ENCODE measurements at regions not wholly inside any gene's neighbourhood (a gene's known extent, or its start where the extent isn't known, plus 50 kb on each side); places are given as distances from the start of the nearest gene placed in this dataset.

DNA sequence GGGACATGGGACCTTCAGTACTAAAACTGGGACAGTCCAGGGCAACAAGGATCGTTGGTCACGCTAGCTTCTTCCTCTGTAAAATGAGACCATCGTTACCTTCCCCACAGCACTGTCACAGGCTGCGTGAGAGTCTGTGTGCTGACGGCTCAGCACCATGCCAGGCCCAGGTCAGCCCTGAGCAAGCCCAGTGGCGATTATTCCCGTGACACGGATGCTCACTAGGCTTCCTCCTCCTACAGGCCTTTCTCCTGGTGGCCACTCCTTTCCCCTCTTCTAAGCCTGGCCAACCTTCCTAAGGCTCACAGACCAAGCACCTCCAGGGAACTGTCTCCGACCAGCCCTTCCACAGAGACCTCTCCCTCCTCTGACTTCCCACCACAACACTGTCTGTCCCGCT lies 69.3 kb upstream of the RUNX3 start:
- no peak for DNase-seq

DNA sequence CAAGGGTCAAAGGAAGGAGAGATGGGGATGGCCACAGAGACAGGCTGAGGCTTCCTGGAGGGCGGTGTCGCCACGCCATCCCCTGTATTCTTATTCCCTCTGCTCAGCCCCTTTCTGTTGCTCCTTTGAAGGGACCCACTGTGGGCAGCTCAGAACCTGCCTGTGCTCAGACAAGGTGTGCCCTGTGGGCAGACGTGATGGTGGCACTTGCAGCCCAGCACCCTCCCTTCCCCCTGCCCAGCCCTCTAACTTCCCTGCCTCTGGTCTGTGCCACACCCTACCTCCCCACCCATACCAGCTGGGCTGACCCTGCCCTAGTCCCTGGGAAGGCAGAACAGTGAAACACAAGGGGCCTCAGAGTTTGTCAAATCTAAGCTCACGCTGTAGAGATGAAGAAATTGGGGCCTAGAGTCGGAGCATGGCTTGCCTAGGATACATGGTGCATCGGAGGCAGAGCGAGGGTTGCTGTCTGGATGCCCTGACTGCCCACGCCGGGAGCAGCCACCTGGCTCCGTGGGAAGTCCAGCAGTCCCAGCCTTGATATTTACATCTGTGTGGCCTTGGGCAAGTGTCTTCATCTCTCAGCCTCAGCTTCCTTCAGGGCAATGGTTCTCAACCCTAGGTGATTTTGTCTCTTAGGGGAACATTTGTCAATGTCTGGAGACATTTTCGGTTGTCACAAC lies 68.6 kb upstream of the RUNX3 start:
- no peak for DNase-seq

DNA sequence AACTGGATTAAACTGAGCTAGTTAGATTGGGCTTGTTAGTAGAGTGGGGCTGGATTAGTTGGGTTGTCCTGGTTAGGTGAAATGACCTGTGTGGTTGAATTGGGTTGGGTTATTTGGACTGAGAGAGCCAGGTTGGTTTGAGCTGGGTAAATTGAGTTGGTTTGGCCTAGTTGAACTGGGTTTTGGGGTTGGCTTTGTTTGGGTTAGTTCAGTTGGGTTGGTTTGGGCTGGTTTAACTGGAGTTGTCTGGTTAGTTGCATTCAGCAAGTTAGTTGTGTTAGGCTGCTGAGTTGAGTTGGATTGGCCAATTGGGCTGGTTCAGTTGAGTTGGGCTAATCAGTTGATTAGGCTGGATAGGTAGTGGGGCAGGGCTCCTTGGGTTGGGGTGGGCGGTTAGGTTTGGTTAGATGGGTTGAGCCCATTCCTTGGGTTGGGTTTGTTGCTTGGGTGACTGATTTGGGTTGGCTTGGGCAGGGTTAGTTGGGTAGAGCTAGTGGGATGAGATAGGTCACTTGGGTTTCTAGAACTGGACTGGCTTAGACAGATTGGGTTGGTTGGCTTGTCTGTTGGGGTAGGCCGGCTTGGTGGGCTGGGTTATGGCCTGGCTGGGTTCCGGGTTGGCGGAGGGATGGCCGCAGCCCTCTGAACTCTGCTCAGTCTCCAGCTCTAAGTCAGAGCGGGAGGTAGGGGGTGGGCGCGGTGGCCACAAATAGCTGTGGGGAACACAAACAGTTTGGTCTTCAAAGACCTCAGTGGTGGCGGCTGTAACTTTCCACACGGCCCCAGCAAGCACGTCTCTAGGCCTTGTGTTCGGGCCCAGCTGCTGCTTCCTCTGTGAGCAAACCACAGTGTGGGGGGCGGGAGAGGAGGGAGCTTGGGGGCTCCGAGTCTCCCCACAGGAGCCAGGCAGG lies 67.2 kb upstream of the RUNX3 start:
- DNase-seq, result no peak

DNA sequence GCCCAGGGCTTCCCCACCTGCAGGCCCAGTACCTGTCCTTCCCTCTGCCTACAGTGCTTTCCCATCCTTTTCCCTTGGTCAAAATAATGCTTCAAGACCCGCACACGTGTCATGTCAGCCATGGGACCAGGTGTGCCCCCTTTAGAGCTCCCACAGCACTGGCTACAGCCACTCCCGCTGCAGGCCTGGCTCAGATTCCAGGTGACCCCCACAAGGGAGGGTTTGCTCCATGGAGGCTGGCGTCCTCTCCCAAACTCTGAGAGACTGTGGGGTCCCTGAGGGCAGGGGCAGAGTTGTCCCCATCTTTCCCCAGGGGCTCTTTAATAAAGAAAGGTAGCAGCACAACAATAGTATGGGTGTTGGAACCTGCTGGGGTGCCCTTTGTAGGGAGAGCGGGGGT lies 66.4 kb upstream of the RUNX3 start:
- DNase-seq, result no peak

DNA sequence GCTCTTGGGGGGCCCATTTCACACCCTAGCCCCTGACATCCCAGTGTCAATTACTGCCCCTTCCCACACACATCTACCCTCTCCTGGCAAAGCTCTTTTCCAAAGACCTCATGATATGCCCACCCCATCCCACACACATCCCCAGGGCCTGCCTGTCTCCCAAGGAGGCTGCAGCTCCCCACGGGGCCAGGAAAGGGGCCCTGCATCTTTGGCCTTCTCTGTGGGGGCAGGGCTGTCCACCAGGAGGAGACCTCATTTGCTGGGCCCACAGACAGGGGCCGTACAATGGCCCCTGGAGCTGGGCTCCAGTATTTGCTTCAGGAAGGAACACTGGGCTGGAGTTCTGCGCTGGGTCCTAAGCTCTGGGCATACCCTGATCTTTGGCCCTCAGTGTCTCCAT lies 65.6 kb upstream of the RUNX3 start:
- no peak for DNase-seq

DNA sequence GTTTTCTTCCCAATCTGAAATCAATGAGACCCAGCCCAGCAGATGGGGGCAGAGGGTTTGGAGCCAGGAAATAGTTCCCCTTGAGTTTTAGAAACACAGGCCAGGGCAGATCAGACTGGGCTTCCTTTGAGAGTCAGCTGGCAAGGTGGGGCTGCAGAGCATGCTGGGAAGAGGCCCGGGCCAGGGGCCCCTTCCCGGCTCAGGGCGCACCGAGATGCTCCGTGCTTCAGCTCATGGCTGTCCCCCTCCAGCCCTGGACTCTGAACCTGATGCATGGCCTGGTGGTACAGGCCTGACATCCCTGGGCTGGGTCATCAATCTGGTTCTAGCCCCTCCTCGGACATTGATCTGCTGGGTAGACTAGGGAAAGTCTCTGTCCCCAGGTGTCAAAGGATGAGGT lies 65.1 kb upstream of the RUNX3 start:
- no peak for DNase-seq

DNA sequence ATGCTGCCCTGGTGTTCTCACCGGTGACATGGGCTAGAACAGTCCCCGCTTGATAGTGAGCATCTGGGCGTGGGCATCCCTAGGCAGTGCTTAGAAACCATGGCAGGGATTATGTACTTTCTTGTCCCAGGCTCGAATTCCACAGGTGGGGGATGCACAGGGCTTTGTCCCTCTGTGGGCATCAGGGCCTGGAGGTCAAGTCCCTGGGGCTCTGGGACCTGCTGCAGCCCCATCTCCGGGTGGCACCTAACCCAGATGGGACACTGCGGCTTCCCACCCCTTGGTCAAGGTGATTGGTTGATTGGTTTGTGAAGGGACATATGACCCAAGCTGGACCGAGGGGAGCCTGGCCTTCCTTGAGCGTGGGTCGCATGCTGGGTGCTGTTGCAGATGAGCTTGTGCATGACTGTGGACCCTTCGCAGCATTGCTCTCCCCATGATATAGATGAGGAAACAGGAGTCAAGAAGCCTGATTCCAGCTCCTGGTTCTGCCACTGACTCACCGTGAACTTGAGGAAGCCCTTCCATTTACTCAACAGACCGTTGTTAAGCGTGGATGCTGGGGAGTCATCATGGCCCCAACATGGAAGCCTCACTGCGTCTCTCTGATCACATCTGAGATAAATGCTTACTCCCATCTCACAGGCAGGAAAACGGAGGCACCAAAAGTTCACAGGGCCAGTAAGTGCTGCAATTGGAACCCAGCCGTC lies 64.0 kb upstream of the RUNX3 start:
- DNase-seq, result no peak

DNA sequence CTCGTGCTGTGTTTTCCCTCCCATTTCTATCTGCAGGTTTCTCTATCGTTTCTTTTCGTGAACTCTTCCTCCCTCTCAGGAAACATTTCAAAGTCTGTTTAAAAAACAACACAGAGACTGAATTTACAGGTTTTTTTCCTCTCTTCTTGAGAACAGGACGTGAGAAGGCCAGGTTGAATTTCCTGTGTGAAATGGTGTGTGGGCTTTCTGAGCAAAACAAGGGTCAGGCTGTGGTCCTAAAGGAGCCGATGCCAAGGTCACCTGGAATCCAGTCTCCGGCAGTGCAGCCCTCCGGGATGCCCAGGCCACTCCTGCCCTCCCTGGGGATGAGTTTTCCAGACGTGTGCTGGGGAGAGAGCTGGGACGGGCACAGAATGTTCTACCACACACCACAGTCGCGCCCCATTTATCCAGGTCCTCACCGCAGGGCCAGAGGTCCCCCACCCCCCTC lies 62.7 kb upstream of the RUNX3 start:
- no peak for DNase-seq

DNA sequence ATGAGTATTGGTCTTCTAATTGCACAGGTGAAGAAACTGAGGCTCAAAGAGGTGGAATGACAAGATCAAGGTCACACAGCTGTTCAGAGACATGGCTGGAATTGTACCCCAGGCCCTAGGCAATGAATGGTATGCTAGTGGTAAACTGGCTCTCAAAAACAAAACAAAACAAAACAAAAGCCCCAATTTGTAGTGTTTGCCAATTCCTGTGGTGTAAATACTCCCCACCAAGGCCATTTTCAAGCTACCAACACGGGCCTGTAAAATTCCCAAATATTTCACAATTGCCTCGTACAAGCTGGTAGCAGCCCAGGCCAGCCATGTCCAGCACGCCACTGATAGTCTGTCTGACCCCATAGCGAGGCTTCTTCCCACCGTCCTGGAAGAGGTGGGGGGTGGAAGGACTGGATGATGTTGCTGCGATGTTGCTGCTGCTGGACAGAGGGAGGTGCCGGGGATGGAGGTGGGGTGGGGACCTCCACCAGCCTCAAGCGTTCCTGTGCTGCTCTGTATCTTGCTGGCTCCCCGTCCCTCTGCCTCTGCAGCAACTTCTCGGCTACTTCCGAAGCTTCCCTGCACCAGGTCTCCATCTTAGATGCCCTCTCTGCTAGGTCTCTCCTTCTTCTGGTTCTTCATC lies 62.2 kb upstream of the RUNX3 start:
- DNase-seq, result no peak

DNA sequence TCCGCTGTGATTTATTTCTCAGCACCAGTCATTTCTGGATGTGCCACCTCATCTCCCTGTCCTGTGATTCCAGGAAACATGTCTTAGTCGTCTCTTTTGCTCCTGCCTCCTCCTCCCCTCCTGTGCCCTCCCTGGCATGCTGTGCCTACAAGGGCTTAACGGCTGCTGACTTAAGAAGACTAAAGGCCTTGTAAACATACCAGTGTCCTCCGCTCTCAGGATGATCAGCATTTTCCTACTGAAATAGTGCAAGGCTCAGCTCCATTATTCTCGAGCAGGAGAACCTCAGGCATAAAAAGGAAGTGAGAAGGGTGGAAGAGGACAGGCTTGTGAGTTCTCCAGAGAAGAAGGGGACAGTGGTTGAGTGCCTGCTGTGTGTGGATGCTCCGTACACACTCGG lies 61.6 kb upstream of the RUNX3 start:
- DNase-seq, result no peak

DNA sequence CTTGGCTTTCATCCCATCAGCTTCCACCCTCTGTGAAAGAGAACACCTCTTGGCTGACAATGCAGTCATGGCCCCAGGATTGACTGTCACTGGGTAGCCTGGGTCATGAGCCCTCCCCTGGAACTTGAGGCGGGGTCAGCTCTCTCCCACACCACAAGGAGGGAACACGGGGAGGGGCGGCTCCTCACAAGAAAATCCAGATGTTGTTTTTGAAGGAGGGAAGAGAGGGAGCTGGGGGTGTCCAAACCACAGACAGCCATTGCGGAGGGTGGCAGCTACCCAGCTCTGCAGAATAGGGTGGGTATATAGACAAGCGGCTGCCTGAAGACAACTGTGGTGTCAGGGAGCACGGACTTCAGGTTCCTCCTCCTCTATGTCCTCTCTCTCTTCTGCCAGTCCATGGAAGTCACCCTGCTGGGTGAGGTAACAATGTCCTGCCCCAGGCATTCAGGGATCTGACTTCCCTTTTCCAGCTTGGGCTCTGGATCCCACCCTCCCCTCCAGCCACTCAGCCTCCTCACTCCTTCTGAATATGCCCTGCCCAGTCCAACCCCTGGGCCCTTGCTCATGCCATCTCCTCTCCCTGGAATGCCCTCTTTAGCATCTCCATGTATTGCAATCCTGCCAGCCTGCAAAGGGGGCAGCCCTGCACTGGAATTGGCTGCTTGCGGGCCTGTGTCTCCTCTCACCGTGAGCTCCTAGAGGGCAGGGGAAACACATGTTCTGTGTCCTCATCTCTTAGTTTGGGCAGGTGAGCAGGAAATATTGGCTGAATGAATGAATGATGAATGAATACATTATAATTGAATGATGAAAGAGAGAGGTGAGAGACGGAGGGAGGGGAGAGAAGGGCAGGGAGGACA lies 60.9 kb upstream of the RUNX3 start:
- no peak for DNase-seq

DNA sequence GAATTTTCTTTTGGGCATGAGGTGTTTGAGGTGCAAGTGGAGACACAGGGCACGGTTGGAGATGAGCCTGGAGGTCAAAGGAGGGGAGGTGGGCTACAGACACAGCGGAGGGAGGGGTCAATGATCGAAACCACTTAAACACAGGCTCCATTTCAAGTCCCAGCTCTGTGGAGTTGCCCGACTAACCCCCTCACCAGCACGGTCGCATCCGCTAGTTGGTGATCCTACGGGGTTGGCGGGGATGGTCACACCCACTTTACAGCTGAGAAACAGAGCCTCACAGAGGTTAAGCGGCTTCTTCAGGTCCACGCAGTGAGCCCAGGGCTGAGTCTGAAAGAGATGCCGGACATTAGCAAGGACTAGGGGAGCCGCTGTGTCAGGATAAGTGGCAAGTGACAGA lies 60.1 kb upstream of the RUNX3 start:
- no peak for DNase-seq

DNA sequence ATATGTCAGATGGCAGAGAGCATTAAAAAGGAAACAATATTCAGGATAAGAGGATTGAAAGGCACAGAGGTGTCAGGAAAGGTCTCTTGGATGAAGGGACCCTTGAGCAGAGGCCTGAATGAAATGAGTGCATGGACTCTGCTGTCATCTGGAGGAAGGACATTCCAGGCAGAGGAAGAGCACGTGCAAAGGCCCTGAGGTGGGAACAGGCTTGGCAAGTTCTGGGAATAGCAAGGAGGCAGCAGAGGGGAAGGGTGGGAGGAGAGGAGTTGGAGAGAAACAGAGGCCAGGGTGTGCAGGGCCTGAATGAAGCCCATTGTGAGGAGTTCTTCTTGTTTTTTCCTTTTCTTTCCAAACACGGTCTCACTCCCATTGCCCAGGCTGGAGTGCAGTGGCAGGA lies 59.0 kb upstream of the RUNX3 start:
- DNase-seq, result no peak

DNA sequence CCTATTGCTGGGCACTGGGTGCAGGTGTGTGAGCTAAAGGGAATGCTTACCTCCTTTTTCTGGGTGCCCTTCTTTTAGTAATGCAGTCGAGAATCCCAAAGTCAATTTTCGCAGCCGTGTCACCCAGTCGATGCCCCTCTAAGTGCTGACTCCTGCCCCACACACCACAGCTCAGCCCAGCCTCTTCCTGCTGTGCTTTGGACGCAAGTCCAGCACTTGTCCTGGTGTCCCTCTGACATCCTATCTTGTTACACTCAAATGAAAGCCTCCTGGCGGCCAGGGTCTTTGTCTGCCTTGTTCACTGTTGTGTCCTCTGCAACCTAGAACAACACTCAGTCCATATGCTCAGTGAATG lies 58.5 kb upstream of the RUNX3 start:
- no peak for DNase-seq

DNA sequence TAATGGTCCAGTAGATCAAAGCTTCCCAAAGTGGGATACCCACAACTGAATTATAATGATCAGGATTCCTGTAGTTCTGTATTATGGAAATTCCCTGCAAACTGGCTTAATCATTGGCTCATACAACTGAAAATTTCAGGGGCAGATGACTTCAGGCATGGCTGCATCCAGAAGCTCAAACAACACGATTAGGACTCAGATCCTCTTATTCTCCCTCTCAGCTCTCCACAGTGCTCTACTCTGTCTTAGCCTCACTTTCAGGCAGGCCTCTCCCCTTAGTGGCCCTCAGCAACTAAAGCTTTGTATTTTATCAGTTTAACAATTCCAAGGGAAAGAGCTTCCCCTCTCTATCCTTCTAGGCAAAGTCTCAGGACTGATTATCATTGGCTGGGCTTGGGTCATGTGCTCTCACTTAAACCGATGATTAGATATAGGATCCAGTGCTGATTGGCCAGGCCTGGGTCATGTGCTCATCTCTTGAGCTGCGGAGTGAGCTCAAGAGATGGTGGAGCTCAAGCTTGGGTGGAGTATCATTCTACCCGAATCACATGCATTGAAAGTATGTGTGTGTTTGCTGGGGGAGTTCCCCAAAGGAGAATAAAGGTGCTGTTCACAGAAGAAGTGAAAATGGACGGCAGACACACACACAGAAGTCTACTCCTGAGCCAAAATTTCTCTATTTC lies 57.9 kb upstream of the RUNX3 start:
- DNase-seq, result no peak

DNA sequence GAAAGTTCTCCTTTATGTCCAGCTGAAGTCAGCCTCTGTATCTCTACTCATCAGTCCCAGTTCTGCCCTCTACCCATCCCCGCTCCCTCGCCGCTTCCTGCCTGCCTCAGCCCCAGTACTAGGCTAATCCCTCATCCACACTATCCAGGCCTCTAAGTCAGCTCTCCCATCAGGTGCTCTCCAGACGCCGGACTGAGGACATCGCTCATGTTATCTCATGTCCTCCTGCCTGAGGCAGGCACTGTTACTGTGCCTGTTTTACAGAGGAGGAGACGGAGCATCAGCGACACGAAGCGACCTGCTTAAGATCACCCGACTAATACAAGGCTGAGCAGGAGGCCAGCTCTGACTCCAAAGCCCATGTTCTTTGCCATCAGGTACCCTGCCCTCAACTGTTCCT lies 57.3 kb upstream of the RUNX3 start:
- no peak for DNase-seq

DNA sequence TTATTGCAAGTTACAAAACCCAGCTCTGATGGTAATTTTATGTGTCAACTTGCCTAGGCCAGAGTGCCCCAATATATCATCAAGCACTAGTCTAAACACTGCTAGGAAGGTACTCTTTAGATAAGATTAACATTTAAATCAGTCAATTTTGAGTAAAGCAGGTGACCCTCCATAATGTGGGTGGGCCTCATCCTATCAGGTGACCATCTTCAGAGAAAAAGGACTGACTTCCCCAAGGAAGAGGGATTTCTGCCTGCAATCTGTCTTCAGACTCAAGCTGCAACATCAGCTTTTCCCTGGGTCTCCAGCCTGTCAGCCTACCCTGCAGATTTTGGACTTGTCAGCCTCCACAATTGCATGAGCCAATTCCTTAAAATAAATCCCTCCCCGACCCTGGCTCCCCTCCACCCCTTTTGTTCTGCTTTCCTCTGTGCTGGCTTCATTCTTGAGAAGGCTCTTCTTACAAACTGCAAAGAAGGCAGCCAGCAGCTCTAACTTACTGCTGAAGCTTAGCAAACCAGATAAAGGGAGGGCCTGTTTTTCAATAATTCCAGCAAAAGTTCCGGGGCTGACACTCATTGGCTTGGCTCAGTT lies 56.4 kb upstream of the RUNX3 start:
- no peak for DNase-seq

DNA sequence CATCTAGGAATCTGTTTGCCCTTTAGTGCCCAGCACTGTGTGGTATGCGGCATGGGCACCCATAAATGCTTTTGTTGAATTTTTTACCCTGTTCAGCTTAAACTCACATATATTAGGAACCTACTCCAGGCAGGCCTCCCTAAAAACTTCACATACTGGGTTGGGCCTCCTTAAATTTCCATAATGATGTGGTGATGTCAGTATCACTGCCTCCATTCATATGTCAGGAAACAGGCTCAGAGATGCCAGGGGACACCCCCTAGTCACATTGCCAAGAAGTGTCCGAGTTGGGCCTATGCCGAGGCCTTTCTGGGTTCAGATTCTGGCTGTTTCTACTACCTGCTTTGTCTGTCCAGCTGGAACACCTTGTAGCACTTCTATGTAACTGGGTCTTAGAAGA lies 55.7 kb upstream of the RUNX3 start:
- no peak for DNase-seq

DNA sequence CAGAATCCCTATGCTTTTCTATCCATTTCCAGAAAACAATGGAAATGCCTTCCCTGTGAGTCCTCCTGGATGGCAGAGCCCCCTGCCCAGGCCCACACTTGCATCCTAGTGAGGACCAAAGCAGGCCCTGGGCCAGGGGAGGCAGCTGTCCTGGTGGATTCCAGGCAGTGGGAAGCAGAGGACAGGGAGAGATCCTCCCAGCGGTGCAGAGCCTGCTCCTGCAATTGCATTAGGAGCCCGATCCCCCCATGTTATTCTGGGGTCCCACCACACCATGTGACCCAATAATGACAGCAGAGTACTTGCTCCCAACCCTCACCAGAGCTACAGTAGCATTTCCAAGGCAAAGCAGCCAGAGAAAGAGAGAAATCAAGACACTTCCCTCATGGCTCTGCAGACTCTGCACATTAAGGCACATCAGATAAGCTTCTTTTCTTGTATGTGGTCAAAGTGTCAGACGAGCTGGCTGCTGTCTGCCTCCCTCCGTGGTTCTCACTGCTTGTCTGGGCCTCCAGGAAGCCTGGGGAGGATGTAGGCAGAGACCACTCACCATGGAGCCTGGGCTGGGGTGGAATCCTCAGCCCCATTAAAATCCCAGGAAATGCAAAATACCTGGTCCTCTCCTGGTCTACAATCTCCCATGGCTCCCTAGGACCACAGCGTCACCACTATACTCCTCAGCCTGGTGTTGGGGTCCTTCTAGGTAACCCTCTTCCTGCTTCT lies 54.9 kb upstream of the RUNX3 start:
- no peak for DNase-seq

DNA sequence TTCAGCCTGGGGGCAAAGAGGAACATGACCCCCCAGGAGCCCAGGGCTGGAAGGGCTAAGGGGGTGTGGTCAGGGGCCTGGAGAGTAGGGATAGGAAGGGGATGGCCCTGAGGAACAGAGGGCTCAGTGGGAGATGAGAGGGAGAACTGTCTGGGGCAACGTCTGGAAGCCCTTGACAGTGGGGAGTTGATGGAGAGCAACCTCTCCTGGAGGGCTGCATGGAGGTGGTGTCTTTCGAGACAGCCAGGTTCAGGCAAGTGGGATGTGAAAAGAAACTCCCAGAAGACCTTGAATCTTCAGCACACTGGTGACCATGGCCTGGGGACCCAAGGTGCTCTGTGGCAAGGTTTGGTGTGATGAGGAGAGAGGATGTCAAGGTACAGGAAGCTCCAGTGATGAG lies 54.2 kb upstream of the RUNX3 start:
- no peak for DNase-seq

All from fibroblast of skin of right quadriceps (primary cell).